ENCODE measurements at regions not wholly inside any gene's neighbourhood (a gene's known extent, or its start where the extent isn't known, plus 50 kb on each side); places are given as distances from the start of the nearest gene placed in this dataset.

GRCh38 chr3:74127256-74127655 lies 487.2 kb downstream of the CNTN3 start:
- Histone ChIP-seq H3K4me3 (ENCODE audit: low read length) (no peak overlapping the region), H3F3A (ENCODE audit: control insufficient read depth, insufficient read depth) (no peaks in the 10 kb centered on the region), H3K36me3 (ENCODE audit: control insufficient read depth, low read length) (no peaks in the 10 kb centered on the region), H3K27ac (ENCODE audit: low read depth, low read length) (no peak overlapping the region), H3K4me2 (ENCODE audit: low read length) (no peak overlapping the region), H3K9me2 (replicated peaks; ENCODE audit: control insufficient read depth, low read length) (no peaks in the 10 kb centered on the region), H4K20me1 (ENCODE audit: control insufficient read depth, insufficient read depth, low read depth, low read length) (no peaks in the 10 kb centered on the region), H3K4me1 (ENCODE audit: control insufficient read depth, low read length) (no peaks in the 10 kb centered on the region), H3K9me3 (ENCODE audit: control insufficient read depth, insufficient read depth, low read length) (no peaks in the 10 kb centered on the region), H3K27me3 (ENCODE audit: control insufficient read depth, low read length) (no peaks in the 10 kb centered on the region), H3K79me2 (ENCODE audit: control insufficient read depth, low read length) (no peaks in the 10 kb centered on the region)
- TF ChIP-seq, protein P1, sequence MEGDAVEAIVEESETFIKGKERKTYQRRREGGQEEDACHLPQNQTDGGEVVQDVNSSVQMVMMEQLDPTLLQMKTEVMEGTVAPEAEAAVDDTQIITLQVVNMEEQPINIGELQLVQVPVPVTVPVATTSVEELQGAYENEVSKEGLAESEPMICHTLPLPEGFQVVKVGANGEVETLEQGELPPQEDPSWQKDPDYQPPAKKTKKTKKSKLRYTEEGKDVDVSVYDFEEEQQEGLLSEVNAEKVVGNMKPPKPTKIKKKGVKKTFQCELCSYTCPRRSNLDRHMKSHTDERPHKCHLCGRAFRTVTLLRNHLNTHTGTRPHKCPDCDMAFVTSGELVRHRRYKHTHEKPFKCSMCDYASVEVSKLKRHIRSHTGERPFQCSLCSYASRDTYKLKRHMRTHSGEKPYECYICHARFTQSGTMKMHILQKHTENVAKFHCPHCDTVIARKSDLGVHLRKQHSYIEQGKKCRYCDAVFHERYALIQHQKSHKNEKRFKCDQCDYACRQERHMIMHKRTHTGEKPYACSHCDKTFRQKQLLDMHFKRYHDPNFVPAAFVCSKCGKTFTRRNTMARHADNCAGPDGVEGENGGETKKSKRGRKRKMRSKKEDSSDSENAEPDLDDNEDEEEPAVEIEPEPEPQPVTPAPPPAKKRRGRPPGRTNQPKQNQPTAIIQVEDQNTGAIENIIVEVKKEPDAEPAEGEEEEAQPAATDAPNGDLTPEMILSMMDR (IDR thresholded peaks at IDR 0.05; ENCODE audit: low read depth, low read length, poor library complexity, severe bottlenecking): no peak
- TF ChIP-seq EZH2phosphoT487 (IDR thresholded peaks at IDR 0.05; ENCODE audit: borderline replicate concordance, low read length): no peak

- no peaks in the 10 kb centered on the region for H3K36me3 ChIP-seq (ENCODE audit: control insufficient read depth, low read length)
- no peaks in the 10 kb centered on the region for H4K20me1 ChIP-seq (ENCODE audit: control insufficient read depth, insufficient read depth, low read depth, low read length)
- no peaks in the 10 kb centered on the region for H3K79me2 ChIP-seq (ENCODE audit: control insufficient read depth, low read length)
- no peaks in the 10 kb centered on the region for H3K9me3 ChIP-seq (ENCODE audit: control insufficient read depth, insufficient read depth, low read length)
- H3K4me1 ChIP-seq (ENCODE audit: control insufficient read depth, low read length): no peaks in the 10 kb centered on the region
- no peaks in the 10 kb centered on the region for H3K9me2 ChIP-seq (replicated peaks; ENCODE audit: control insufficient read depth, low read length)
- no peak overlapping the region for H3K4me2 ChIP-seq (ENCODE audit: low read length)
- H3K27me3 ChIP-seq (ENCODE audit: control insufficient read depth, low read length): no peaks in the 10 kb centered on the region
- no peak overlapping the region for H3K4me3 ChIP-seq (ENCODE audit: low read length)
- TF ChIP-seq, protein P1 (IDR thresholded peaks at IDR 0.05; ENCODE audit: low read depth, low read length, poor library complexity, severe bottlenecking): no peak
- no peak for TF ChIP-seq EZH2phosphoT487 (IDR thresholded peaks at IDR 0.05; ENCODE audit: borderline replicate concordance, low read length)
- H3F3A ChIP-seq (ENCODE audit: control insufficient read depth, insufficient read depth): no peaks in the 10 kb centered on the region
- no peak overlapping the region for H3K27ac ChIP-seq (ENCODE audit: low read depth, low read length)
These were observed 489.7 kb downstream of the CNTN3 start for GRCh38 chr3:74124782-74125181.

GRCh38 chr3:74122281-74122680 lies 492.2 kb downstream of the CNTN3 start:
- Histone ChIP-seq H3K27ac (ENCODE audit: low read depth, low read length) (no peak overlapping the region), H3K27me3 (ENCODE audit: control insufficient read depth, low read length) (no peaks in the 10 kb centered on the region), H3K36me3 (ENCODE audit: control insufficient read depth, low read length) (no peaks in the 10 kb centered on the region), H3K4me3 (ENCODE audit: low read length) (no peak overlapping the region), H3K9me2 (replicated peaks; ENCODE audit: control insufficient read depth, low read length) (no peaks in the 10 kb centered on the region), H3K4me1 (ENCODE audit: control insufficient read depth, low read length) (no peaks in the 10 kb centered on the region), H4K20me1 (ENCODE audit: control insufficient read depth, insufficient read depth, low read depth, low read length) (no peaks in the 10 kb centered on the region), H3K4me2 (ENCODE audit: low read length) (no peak overlapping the region), H3F3A (ENCODE audit: control insufficient read depth, insufficient read depth) (no peaks in the 10 kb centered on the region), H3K9me3 (ENCODE audit: control insufficient read depth, insufficient read depth, low read length) (no peaks in the 10 kb centered on the region), H3K79me2 (ENCODE audit: control insufficient read depth, low read length) (no peaks in the 10 kb centered on the region)
- TF ChIP-seq, protein P1 (IDR thresholded peaks at IDR 0.05; ENCODE audit: low read depth, low read length, poor library complexity, severe bottlenecking): no peak
- TF ChIP-seq EZH2phosphoT487 (IDR thresholded peaks at IDR 0.05; ENCODE audit: borderline replicate concordance, low read length): no peak

DNA sequence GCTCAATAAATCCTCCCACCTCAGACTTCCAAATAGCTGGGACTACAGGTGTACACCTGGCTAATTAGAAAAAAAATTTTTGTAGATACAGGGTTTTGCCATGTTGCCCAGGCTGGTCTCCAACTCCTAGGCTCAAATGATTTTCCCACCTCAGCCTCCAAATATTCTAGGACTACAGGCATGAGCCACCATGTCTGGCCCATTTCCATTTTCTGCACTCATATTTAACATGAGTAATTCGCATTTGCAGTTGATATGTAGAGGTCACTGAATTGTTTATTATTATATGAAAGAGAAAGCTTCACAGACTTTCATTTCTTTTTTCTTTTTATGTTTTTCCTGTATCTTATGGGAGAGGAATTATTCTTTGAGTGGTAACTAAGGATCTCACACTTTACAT lies 492.7 kb downstream of the CNTN3 start:
- H3K9me3 ChIP-seq (ENCODE audit: control insufficient read depth, insufficient read depth, low read length): no peaks in the 10 kb centered on the region
- no peaks in the 10 kb centered on the region for H4K20me1 ChIP-seq (ENCODE audit: control insufficient read depth, insufficient read depth, low read depth, low read length)
- no peak overlapping the region for H3K4me2 ChIP-seq (ENCODE audit: low read length)
- TF ChIP-seq EZH2phosphoT487 (IDR thresholded peaks at IDR 0.05; ENCODE audit: borderline replicate concordance, low read length): no peak
- H3K36me3 ChIP-seq (ENCODE audit: control insufficient read depth, low read length): no peaks in the 10 kb centered on the region
- H3F3A ChIP-seq (ENCODE audit: control insufficient read depth, insufficient read depth): no peaks in the 10 kb centered on the region
- H3K9me2 ChIP-seq (replicated peaks; ENCODE audit: control insufficient read depth, low read length): no peaks in the 10 kb centered on the region
- no peaks in the 10 kb centered on the region for H3K79me2 ChIP-seq (ENCODE audit: control insufficient read depth, low read length)
- H3K27ac ChIP-seq (ENCODE audit: low read depth, low read length): no peak overlapping the region
- H3K27me3 ChIP-seq (ENCODE audit: control insufficient read depth, low read length): no peaks in the 10 kb centered on the region
- no peak overlapping the region for H3K4me3 ChIP-seq (ENCODE audit: low read length)
- H3K4me1 ChIP-seq (ENCODE audit: control insufficient read depth, low read length): no peaks in the 10 kb centered on the region
